Activated CD8-positive, alpha-beta memory T cell treated with anti-CD3 and anti-CD28 coated beads, Interleukin-2, amount 10 ng/mL, durations not matched to agents 7 days and 5 days (primary cell): ENCODE measurements at regions not wholly inside any gene's neighbourhood (a gene's known extent, or its start where the extent isn't known, plus 50 kb on each side); places are given as distances from the start of the nearest gene placed in this dataset.

Experiments used
- ATAC-seq: fragments of 150-1000 bp; cut with Tn5 transposase; one replicate; pipeline ENCODE4 v1.10.0; 2021; ENCODE audit warnings: moderate library complexity
- CTCF ChIA-PET: fragments of 350-600 bp; sonication (Branson Sonifier 250); formaldehyde crosslinking; loops from one replicate; lab custom pipeline; 2021; ENCODE audit warnings: antibody characterized with exemption; lab: Charles Lee
- DNase-seq: peaks from one replicate; pipeline ENCODE4 v3.0.0-alpha.2; 2020
- H3K27ac Mint-ChIP-seq: one replicate; pipeline ENCODE4 v1.8.0; 2021; ENCODE audit warnings: mild to moderate bottlenecking, mixed read lengths
- H3K27me3 Mint-ChIP-seq: one replicate; pipeline ENCODE4 v1.8.0; 2021; ENCODE audit warnings: mixed read lengths
- H3K36me3 Mint-ChIP-seq: one replicate; pipeline ENCODE4 v1.8.0; 2021; ENCODE audit warnings: mild to moderate bottlenecking, mixed read lengths
- H3K4me1 Mint-ChIP-seq: one replicate; pipeline ENCODE4 v1.8.0; 2021; ENCODE audit warnings: mixed read lengths
- H3K4me3 Mint-ChIP-seq: one replicate; pipeline ENCODE4 v1.8.0; 2021; ENCODE audit warnings: mild to moderate bottlenecking, moderate library complexity, mixed read lengths
- H3K9me3 Mint-ChIP-seq: one replicate; pipeline ENCODE4 v1.8.0; 2022; ENCODE audit warnings: low read depth, mixed read lengths

DNA sequence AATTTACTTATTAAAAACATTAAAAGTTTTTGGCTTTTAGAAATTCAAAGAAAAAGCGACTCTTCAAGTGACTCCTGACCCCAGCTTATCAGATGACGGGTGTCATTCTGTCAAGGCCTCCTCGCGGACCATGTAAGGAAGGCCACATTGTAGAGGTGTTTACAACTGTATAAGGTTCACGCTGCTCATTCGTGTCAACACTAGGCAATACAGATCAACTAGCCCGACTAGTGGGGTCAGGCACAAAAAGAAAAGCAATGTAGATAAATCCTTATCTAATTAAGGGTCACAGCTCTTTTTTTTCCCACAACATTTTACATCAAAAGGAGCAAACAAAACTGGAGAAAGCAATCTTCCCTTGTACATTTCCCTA is 207.5 kb upstream of the NR2F2 start:
- no peaks in the 10 kb centered on the region for H3K27me3 Mint-ChIP-seq
- CTCF ChIA-PET = no interaction called here
- no peaks in the 10 kb centered on the region for H3K4me1 Mint-ChIP-seq
- ATAC-seq (no peak), DNase-seq (no peak)
- no peak overlapping the region for H3K4me3 Mint-ChIP-seq
- H3K9me3 Mint-ChIP-seq = no peaks in the 10 kb centered on the region
- H3K27ac Mint-ChIP-seq = no peak overlapping the region
- H3K36me3 Mint-ChIP-seq = no peaks in the 10 kb centered on the region

DNA sequence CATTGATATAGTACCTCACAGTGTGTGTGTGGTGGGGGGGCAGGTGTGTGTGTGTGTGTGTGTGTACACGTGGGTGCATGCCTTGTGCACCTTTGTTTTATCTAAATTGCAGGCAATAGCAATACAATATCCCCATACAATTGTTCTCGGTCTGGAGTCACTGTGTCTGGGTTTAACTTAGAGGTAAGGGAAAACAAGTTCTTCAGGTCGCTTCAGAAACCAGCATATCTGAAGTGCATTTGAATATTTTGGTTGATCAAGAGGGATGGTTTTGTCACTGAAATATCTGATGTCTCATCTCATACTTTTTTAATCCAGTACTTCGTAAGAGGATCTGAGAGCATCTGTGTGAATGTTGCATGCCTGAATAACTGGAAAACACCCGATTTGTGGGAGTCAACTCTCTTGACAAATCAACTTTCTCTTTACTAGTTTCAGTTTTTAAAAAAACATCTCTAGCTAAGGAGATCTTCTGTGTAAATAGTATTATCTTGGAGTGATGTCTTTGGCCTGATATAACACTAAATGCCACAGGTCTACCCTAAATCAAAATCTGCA is 206.8 kb upstream of the NR2F2 start:
- no peaks in the 10 kb centered on the region for H3K4me1 Mint-ChIP-seq
- no peaks in the 10 kb centered on the region for H3K9me3 Mint-ChIP-seq
- H3K27me3 Mint-ChIP-seq = no peaks in the 10 kb centered on the region
- H3K27ac Mint-ChIP-seq = no peak overlapping the region
- H3K4me3 Mint-ChIP-seq = no peak overlapping the region
- DNase-seq (no peak), ATAC-seq (no peak)
- CTCF ChIA-PET = no interaction called here
- H3K36me3 Mint-ChIP-seq = no peaks in the 10 kb centered on the region

DNA sequence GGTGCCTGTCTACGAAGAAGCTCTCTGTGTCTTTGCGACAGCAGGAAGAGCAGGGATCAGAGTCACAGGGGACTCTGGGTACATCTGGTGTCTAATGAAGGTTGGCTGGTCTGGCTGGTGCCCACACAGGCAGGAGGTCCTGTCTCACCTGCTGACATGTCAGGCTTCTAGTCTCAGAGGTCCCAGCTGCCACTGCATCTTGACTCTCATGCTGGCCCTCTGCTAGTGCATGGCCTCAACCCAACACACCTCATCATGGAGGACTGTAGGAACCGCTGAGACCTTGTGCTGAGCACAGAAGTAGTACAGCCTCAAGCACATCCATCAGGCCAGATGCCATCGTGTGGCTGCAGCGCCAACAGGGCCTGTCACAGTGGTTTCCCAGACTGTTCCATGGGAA is 206.1 kb upstream of the NR2F2 start:
- H3K4me3 Mint-ChIP-seq = no peak overlapping the region
- no peak overlapping the region for H3K27ac Mint-ChIP-seq
- no peak for ATAC-seq
- no peaks in the 10 kb centered on the region for H3K4me1 Mint-ChIP-seq
- H3K36me3 Mint-ChIP-seq = no peaks in the 10 kb centered on the region
- H3K27me3 Mint-ChIP-seq = no peaks in the 10 kb centered on the region
- no peak for DNase-seq
- CTCF ChIA-PET = no interaction called here
- no peaks in the 10 kb centered on the region for H3K9me3 Mint-ChIP-seq

DNA sequence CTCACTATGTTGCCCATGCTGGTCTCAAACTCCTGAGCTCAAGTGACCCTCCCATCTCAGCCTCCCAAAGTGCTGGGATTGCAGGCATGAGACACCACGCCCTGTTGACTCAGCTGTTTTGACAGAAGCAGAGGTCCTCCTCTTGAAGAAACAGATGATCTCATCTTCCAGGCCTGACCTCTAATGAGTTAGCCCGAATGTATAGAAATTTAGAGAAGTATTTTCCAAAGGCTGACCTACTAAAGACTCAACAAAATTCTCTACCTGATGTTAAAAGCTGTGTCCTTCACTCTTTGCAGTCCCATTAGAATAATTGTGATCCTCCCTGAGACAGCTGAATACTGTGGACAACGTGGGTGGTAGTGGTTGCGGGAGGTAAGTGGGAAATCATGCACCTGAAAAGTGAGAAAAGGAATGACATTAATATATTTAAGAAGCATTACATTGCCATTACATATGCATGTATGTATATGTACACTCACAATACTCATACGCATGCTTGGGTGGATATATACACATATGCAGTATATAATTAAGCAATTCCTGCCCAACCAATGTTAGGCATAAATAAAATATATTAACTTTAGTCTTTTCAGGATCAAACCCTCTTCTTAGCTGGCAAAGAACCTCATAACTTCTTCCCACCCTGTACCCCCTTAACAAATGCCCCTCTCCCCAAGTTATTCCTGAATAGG is 204.6 kb upstream of the NR2F2 start:
- no peaks in the 10 kb centered on the region for H3K9me3 Mint-ChIP-seq
- no peak overlapping the region for H3K4me3 Mint-ChIP-seq
- ATAC-seq (no peak), DNase-seq (no peak)
- H3K4me1 Mint-ChIP-seq = no peaks in the 10 kb centered on the region
- no peak overlapping the region for H3K27ac Mint-ChIP-seq
- CTCF ChIA-PET = no interaction called here
- no peaks in the 10 kb centered on the region for H3K36me3 Mint-ChIP-seq
- no peaks in the 10 kb centered on the region for H3K27me3 Mint-ChIP-seq

DNA sequence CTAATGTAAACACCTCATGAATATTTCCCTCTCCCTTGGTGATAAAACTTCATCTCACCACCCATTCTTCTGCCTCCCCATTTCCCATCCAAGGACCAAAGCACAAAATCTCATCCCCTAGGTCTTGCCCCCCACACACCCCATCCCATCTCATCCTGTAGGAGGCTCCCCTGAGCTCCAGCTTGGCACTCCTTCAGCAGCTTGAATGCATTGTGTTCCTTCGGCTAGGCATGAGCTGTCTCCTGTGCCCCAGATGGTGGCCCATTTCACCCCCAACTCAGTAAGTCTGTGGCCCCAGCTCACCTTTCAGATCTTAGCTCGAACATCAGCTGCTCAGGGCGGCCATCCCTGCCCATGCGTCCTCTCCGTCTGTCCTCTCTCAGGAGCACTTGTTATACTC is 203.6 kb upstream of the NR2F2 start:
- no peaks in the 10 kb centered on the region for H3K9me3 Mint-ChIP-seq
- H3K27ac Mint-ChIP-seq = no peak overlapping the region
- H3K36me3 Mint-ChIP-seq = no peaks in the 10 kb centered on the region
- H3K4me3 Mint-ChIP-seq = no peak overlapping the region
- no peaks in the 10 kb centered on the region for H3K27me3 Mint-ChIP-seq
- no peak for DNase-seq
- ATAC-seq = no peak
- CTCF ChIA-PET = no interaction called here
- H3K4me1 Mint-ChIP-seq = no peaks in the 10 kb centered on the region

- Mint-ChIP-seq H3K4me3 (no peak overlapping the region), H3K27ac (no peak overlapping the region), H3K36me3 (no peaks in the 10 kb centered on the region), H3K27me3 (no peaks in the 10 kb centered on the region), H3K4me1 (no peaks in the 10 kb centered on the region), H3K9me3 (no peaks in the 10 kb centered on the region)
- CTCF ChIA-PET = no interaction called here
- no peak for DNase-seq
- no peak for ATAC-seq
Measured at GRCh38 chr15:96130734-96131133, 199.8 kb upstream of the NR2F2 start.

DNA sequence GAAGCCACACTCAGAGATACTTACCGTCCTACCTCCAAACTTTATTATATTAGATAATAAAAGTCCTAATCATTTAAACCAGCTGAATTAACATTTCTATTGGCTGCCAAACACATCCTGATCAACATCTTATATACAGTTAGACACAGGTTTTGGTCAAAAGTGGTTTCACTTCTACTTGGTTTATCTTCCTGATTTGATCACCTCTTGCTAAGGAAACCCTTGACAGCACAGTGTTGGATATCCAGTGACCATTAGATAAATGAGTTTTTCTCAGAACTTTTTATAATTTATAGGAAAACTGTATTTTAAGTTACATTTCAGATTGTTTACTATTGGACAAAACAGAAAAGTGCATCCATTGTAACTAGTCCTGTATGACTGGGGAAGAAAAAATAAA is 198.4 kb upstream of the NR2F2 start:
- no peak for DNase-seq
- no peaks in the 10 kb centered on the region for H3K4me1 Mint-ChIP-seq
- H3K27me3 Mint-ChIP-seq = no peaks in the 10 kb centered on the region
- H3K27ac Mint-ChIP-seq = no peak overlapping the region
- no peak overlapping the region for H3K4me3 Mint-ChIP-seq
- no peaks in the 10 kb centered on the region for H3K36me3 Mint-ChIP-seq
- no peaks in the 10 kb centered on the region for H3K9me3 Mint-ChIP-seq
- CTCF ChIA-PET = no interaction called here
- no peak for ATAC-seq

GRCh38 chr15:96135166-96136093 is 195.1 kb upstream of the NR2F2 start:
- H3K36me3 Mint-ChIP-seq = no peaks in the 10 kb centered on the region
- DNase-seq = no peak
- CTCF ChIA-PET = no interaction called here
- H3K4me3 Mint-ChIP-seq = no peak overlapping the region
- no peak for ATAC-seq
- H3K27ac Mint-ChIP-seq = no peak overlapping the region
- H3K4me1 Mint-ChIP-seq = no peaks in the 10 kb centered on the region
- no peaks in the 10 kb centered on the region for H3K9me3 Mint-ChIP-seq
- H3K27me3 Mint-ChIP-seq = no peaks in the 10 kb centered on the region

GRCh38 chr15:96138985-96139384 is 191.5 kb upstream of the NR2F2 start:
- Mint-ChIP-seq H3K27me3 (no peaks in the 10 kb centered on the region), H3K9me3 (no peaks in the 10 kb centered on the region), H3K4me3 (no peak overlapping the region), H3K36me3 (no peaks in the 10 kb centered on the region), H3K4me1 (no peaks in the 10 kb centered on the region), H3K27ac (no peak overlapping the region)
- DNase-seq = no peak
- no peak for ATAC-seq
- CTCF ChIA-PET = no interaction called here

DNA sequence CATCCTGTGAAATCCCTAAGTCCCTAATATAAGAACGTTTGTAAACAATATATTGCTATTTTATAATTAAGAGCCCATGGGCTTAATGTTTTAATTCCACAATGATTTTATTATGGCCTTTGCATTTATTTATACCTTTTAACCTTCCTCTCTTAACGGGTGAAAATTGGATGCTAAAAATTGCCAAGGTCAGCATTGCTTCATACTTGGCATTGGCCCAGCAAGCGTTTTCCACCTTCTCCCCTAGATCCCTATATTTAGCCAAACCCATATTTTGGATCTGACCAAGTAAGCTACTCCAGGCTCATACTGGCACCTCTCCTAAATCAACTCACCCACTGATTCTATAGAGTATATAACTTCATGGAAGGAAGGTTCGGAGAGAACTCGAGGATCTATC is 188.0 kb upstream of the NR2F2 start:
- H3K9me3 Mint-ChIP-seq = no peaks in the 10 kb centered on the region
- H3K4me1 Mint-ChIP-seq = no peaks in the 10 kb centered on the region
- ATAC-seq = no peak
- DNase-seq = no peak
- no peak overlapping the region for H3K27ac Mint-ChIP-seq
- no peak overlapping the region for H3K4me3 Mint-ChIP-seq
- H3K27me3 Mint-ChIP-seq = no peaks in the 10 kb centered on the region
- H3K36me3 Mint-ChIP-seq = no peaks in the 10 kb centered on the region
- CTCF ChIA-PET = no interaction called here

- ATAC-seq (no peak), DNase-seq (no peak)
- Mint-ChIP-seq H3K9me3 (no peaks in the 10 kb centered on the region), H3K4me3 (no peak overlapping the region), H3K36me3 (no peaks in the 10 kb centered on the region), H3K4me1 (no peaks in the 10 kb centered on the region), H3K27me3 (no peaks in the 10 kb centered on the region), H3K27ac (no peak overlapping the region)
- CTCF ChIA-PET = no interaction called here
Measured at GRCh38 chr15:96144734-96145133, 185.8 kb upstream of the NR2F2 start.

GRCh38 chr15:96146726-96147125 is 183.8 kb upstream of the NR2F2 start:
- Mint-ChIP-seq H3K27ac (no peak overlapping the region), H3K36me3 (no peaks in the 10 kb centered on the region), H3K27me3 (no peaks in the 10 kb centered on the region), H3K9me3 (no peaks in the 10 kb centered on the region), H3K4me3 (no peak overlapping the region), H3K4me1 (no peaks in the 10 kb centered on the region)
- DNase-seq (no peak), ATAC-seq (no peak)
- CTCF ChIA-PET = interaction anchor here (0.7 kb wide), 1 partner anchor 338 kb away, joined by 3 read pairs; no protein-coding TSS in a partner anchor

DNA sequence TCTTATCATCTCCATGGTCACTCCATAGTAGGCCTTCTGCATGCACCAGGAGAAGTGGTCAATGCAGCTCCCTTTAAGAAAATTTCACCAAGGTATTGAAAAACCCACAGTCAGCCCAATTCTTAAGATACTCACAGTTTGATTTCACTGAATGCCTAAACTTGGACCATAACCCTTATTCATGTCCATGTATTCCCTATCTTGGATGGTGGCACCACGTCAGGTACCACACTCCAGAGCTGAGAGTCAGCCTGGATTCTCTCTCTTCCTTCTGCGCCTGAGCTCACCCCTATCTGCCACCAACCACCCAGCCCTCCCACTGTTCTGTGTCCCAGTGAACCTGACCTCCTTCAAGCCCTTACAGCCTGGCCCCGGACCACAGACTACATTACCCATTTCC is 183.2 kb upstream of the NR2F2 start:
- CTCF ChIA-PET = no interaction called here
- H3K4me3 Mint-ChIP-seq = no peak overlapping the region
- no peaks in the 10 kb centered on the region for H3K4me1 Mint-ChIP-seq
- no peak for DNase-seq
- no peak for ATAC-seq
- no peak overlapping the region for H3K27ac Mint-ChIP-seq
- no peaks in the 10 kb centered on the region for H3K36me3 Mint-ChIP-seq
- H3K27me3 Mint-ChIP-seq = no peaks in the 10 kb centered on the region
- no peaks in the 10 kb centered on the region for H3K9me3 Mint-ChIP-seq

- no peaks in the 10 kb centered on the region for H3K27me3 Mint-ChIP-seq
- CTCF ChIA-PET = no interaction called here
- no peaks in the 10 kb centered on the region for H3K9me3 Mint-ChIP-seq
- no peaks in the 10 kb centered on the region for H3K36me3 Mint-ChIP-seq
- ATAC-seq (no peak), DNase-seq (no peak)
- no peaks in the 10 kb centered on the region for H3K4me1 Mint-ChIP-seq
- no peak overlapping the region for H3K4me3 Mint-ChIP-seq
- no peak overlapping the region for H3K27ac Mint-ChIP-seq
Measured at GRCh38 chr15:96150254-96150653, 180.2 kb upstream of the NR2F2 start.
